ENCODE measurements at regions not wholly inside any gene's neighbourhood (a gene's known extent, or its start where the extent isn't known, plus 50 kb on each side); places are given as distances from the start of the nearest gene placed in this dataset.

GRCh38 chr3:102113421-102114041, 264.2 kb downstream of the NFKBIZ start:
- CTCF ChIA-PET = no interaction called here
- TF ChIP-seq L3MBTL2 (conservative IDR thresholded peaks at IDR 0.05) (peak; percentile 84), TARDBP (IDR thresholded peaks at IDR 0.05) (no peak)

GRCh38 chr3:102114264-102114979, 265.1 kb downstream of the NFKBIZ start:
- TF ChIP-seq L3MBTL2 (conservative IDR thresholded peaks at IDR 0.05) (no peak), FOXK2 (IDR thresholded peaks at IDR 0.05) (no peak), CTBP1 (IDR thresholded peaks at IDR 0.05; ENCODE audit: borderline replicate concordance) (no peak)
- no peak for DNase-seq (ENCODE audit: extremely low spot score)
- ChIA-PET CTCF (no interaction called here), POLR2A (interaction anchor here (1.4 kb wide), 1 partner anchor 28 kb away, joined by 5 read pairs; no protein-coding TSS in a partner anchor)

More at GRCh38 chr3:102113421-102114041, 264.2 kb downstream of the NFKBIZ start:
- POLR2A ChIA-PET = interaction anchor here (0.7 to 1.4 kb wide), 2 partner anchors 29 to 1701 kb away, joined by 3 to 5 read pairs; no protein-coding TSS in a partner anchor
- no peak for DNase-seq (ENCODE audit: extremely low spot score)

- ChIA-PET CTCF (no interaction called here), POLR2A (no interaction called here)
- DNase-seq (ENCODE audit: extremely low spot score) = no peak
- TF ChIP-seq LEF1 (IDR thresholded peaks at IDR 0.05; ENCODE audit: borderline replicate concordance) = no peak
- TF ChIP-seq L3MBTL2 (conservative IDR thresholded peaks at IDR 0.05) = no peak
- no peak for TF ChIP-seq FOXK2 (IDR thresholded peaks at IDR 0.05)
- TF ChIP-seq ZNF384 (IDR thresholded peaks at IDR 0.05) = no peak
- no peak for TF ChIP-seq FOXM1 (IDR thresholded peaks at IDR 0.05; ENCODE audit: borderline replicate concordance)
- TF ChIP-seq SUZ12 (IDR thresholded peaks at IDR 0.05) = no peak
Observed at GRCh38 chr3:102122527-102122926, 273.2 kb downstream of the NFKBIZ start.

- ChIA-PET POLR2A (no interaction called here), CTCF (no interaction called here)
- TF ChIP-seq FOXA1 (IDR thresholded peaks at IDR 0.05) (no peak), TARDBP (IDR thresholded peaks at IDR 0.05) (no peak), PKNOX1 (IDR thresholded peaks at IDR 0.05) (no peak), SP1 (IDR thresholded peaks at IDR 0.05) (no peak), ARNT (IDR thresholded peaks at IDR 0.05) (no peak), CTBP1 (IDR thresholded peaks at IDR 0.05; ENCODE audit: borderline replicate concordance) (no peak), BHLHE40 (IDR thresholded peaks at IDR 0.05; ENCODE audit: borderline replicate concordance) (no peak), LEF1 (IDR thresholded peaks at IDR 0.05; ENCODE audit: borderline replicate concordance) (no peak), ELF4 (IDR thresholded peaks at IDR 0.05) (no peak), HDGF (IDR thresholded peaks at IDR 0.05; ENCODE audit: borderline replicate concordance) (no peak), L3MBTL2 (conservative IDR thresholded peaks at IDR 0.05) (no peak), FOXM1 (IDR thresholded peaks at IDR 0.05; ENCODE audit: borderline replicate concordance) (no peak), NFRKB (IDR thresholded peaks at IDR 0.05) (no peak), ZNF384 (IDR thresholded peaks at IDR 0.05) (no peak), FOXK2 (IDR thresholded peaks at IDR 0.05) (no peak)
- DNase-seq (ENCODE audit: extremely low spot score) = no peak
Observed at GRCh38 chr3:102123590-102124190, 274.4 kb downstream of the NFKBIZ start.

GRCh38 chr3:102124282-102124681, 275.0 kb downstream of the NFKBIZ start:
- ChIA-PET CTCF (no interaction called here), POLR2A (no interaction called here)
- DNase-seq (ENCODE audit: extremely low spot score) = no peak
- TF ChIP-seq ZNF384 (IDR thresholded peaks at IDR 0.05) (no peak), LEF1 (IDR thresholded peaks at IDR 0.05; ENCODE audit: borderline replicate concordance) (no peak), SP1 (IDR thresholded peaks at IDR 0.05) (no peak), PKNOX1 (IDR thresholded peaks at IDR 0.05) (no peak), FOXM1 (IDR thresholded peaks at IDR 0.05; ENCODE audit: borderline replicate concordance) (no peak), NFRKB (IDR thresholded peaks at IDR 0.05) (no peak)

- DNase-seq (ENCODE audit: extremely low spot score) = no peak
- CTCF ChIA-PET = no interaction called here
- TF ChIP-seq LEF1 (IDR thresholded peaks at IDR 0.05; ENCODE audit: borderline replicate concordance) = no peak
- TF ChIP-seq SUZ12 (IDR thresholded peaks at IDR 0.05) = no peak
- POLR2A ChIA-PET = no interaction called here
Observed at GRCh38 chr3:102124704-102125103, 275.4 kb downstream of the NFKBIZ start.

- CTCF ChIA-PET = no interaction called here
- POLR2A ChIA-PET = no interaction called here
- no peak for TF ChIP-seq ELF4 (IDR thresholded peaks at IDR 0.05)
- TF ChIP-seq LEF1 (IDR thresholded peaks at IDR 0.05; ENCODE audit: borderline replicate concordance) = no peak
- TF ChIP-seq ZNF384 (IDR thresholded peaks at IDR 0.05) = no peak
- no peak for TF ChIP-seq NFRKB (IDR thresholded peaks at IDR 0.05)
- no peak for TF ChIP-seq TARDBP (IDR thresholded peaks at IDR 0.05)
- TF ChIP-seq FOXM1 (IDR thresholded peaks at IDR 0.05; ENCODE audit: borderline replicate concordance) = no peak
- no peak for TF ChIP-seq ARNT (IDR thresholded peaks at IDR 0.05)
- TF ChIP-seq HDGF (IDR thresholded peaks at IDR 0.05; ENCODE audit: borderline replicate concordance) = no peak
- TF ChIP-seq FOXK2 (IDR thresholded peaks at IDR 0.05) = no peak
- no peak for TF ChIP-seq PKNOX1 (IDR thresholded peaks at IDR 0.05)
- no peak for TF ChIP-seq CTBP1 (IDR thresholded peaks at IDR 0.05; ENCODE audit: borderline replicate concordance)
- no peak for TF ChIP-seq FOXA1 (IDR thresholded peaks at IDR 0.05)
- TF ChIP-seq SUZ12 (IDR thresholded peaks at IDR 0.05) = no peak
- no peak for TF ChIP-seq SP1 (IDR thresholded peaks at IDR 0.05)
- DNase-seq (ENCODE audit: extremely low spot score) = no peak
Observed at GRCh38 chr3:102125197-102125993, 276.1 kb downstream of the NFKBIZ start.

Data from HEK293T (cell line).